NCI-H128 (cell line): ENCODE measurements at regions not wholly inside any gene's neighbourhood (a gene's known extent, or its start where the extent isn't known, plus 50 kb on each side); places are given as distances from the start of the nearest gene placed in this dataset.

Experiments used
- DNase-seq: peaks from one replicate; lab custom pipeline; 2025; ENCODE audit not compliant: unreplicated experiment; lab: John Stamatoyannopoulos, UW

- DNase-seq: no peak
Observed at GRCh38 chr11:81470446-81470845, 1263.2 kb downstream of the FAM181B start.

DNA sequence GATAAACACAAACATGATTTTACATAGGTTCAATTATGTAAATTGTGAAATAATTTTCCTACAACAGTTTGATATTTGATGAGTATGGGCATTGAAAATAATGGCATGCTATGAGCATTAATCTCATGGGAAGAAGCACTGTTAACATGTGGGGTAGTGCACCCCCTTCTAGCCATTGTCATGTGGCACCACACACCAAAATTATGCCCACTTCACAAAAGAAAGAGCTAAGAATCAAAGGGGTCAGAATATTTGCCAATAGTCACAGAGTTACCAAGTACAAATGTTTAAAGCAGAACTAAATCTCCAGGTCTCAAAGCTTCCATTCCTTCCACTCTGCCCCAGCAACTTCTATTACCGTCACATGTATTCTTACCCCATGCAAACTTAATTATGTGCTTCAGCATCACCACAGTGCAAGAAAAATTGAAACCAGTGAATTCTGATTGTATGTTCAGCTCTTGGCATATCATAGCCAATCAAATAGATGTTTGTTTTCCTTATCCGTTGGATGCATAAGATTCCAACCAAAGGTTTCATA, 1273.8 kb downstream of the FAM181B start:
- no peak for DNase-seq

DNA sequence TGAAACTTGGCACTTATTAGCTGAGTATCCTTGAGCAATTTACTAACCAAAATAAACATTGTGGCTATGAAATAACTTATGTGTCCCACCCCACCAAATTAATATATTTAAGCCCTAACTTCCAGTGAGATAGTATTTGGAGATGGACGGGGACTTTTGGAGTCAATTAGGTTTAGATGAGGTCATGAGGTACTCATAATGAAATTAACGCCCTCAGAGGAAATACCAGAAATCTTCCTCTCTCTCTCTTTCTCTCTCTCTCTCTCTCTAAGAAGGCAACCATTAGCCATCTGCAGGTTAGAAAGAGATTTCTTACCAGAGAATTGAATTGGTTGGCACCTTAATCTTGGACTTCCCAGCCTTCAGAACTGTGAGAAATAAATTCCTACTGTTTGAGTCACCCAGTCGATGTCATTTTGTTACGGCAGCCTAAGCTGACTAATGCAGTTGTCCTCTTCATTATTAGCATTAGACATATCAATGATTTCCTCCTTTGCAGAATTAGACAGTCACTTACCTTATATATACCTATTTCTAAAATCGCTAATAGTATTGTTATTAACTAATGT, 1284.0 kb downstream of the FAM181B start:
- no peak for DNase-seq

GRCh38 chr11:81444297-81444696, 1289.4 kb downstream of the FAM181B start:
- no peak for DNase-seq

DNA sequence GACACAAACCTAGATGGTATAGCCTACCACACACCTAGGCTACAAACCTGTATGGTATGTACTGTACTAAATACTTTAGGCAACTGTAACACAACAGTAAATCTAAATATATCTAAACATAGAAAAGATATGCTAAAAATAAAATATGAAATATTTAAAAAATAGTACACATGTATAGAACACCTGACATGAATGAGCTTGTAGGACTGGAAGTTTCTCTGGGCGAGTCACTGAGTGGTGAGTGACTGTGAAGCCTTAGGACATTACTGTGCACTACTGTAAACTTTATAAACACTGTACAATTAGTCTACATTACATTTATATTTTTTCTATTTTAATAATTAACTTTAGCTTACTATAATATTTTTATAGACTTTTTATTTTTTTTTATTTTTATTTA, 1301.3 kb downstream of the FAM181B start:
- no peak for DNase-seq

DNA sequence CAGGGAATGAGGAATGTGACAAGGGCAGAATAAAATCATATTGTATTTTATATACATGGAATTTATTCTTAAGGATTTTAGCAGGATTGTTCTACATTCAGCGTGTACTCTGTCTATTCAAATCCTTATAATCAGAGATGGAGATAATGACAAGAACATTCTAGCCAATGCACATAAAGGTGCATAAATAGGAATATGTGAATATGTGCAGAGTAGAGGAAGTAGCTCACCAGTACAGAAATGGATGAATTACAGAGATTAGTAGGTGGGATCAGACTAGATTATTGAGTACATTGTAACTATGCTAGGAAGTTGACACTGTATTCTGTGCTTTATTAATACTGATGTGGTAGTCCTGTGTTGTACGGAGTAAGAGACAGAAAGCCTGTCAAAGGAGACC, 1308.8 kb downstream of the FAM181B start:
- no peak for DNase-seq

DNA sequence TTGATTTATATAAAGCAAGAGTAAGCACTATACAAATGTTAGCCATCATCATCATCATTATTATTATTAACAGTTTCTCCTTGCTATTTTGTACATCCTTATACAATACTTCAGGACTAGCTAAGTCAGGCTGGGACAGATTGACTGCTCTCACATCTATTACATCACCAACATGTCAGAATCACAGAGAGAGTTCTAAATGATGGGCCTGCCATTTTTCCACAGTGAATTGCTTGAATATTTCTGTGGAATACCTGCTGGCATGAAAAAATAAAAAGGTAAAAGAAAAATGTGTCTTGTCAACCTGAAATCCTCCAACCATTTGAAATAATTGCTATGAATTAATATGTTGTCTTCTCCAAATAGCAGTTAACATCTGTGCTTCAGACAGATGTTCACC, 1311.3 kb downstream of the FAM181B start:
- no peak for DNase-seq

- DNase-seq: no peak
Observed at GRCh38 chr11:81421251-81421860, 1312.3 kb downstream of the FAM181B start.

DNA sequence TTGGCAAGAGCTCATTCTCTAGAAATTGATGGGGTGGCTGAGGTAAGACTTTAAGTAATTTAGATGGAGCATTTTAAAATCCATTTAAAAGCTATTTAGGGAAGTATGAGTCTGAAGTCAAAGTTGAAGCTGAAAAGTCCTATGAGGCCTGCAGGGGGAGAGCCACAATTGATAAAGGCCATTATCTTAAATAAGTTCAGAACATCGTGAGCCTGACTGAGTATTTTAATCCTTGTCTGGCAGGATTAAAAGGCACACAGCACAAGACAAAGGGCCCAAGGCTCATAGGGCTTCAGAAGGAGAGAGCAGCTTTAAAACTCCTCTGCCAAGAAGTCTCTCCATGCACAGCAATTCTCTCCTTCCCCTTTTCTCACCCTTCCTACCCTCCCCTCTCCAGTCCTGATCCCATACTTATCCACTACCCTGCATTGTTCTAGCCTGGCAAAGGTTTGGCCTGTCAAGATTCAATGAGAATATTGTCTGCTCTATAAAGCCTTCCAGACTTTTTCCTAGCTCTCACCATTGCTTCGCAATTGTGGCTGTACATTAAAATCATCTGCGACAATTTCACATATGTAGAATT, 1312.9 kb downstream of the FAM181B start:
- no peak for DNase-seq

DNA sequence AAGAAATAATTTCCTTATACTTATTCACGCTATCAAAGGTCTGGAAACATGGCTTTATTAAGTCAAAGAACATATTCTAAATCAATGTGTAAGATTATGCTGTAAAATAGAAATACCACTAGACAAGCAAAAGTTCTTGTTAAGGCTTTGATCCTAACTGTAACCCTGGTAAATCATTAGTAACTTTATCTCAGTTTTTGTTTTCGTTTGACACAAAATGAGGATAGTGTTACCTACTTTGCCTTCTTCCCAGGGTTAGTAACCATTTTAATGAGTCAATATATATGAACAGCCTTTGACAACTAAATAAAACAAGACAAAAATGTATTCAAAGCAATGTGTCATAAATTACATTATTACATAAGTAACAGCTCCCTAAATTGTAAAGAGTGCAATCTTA, 1336.3 kb downstream of the FAM181B start:
- no peak for DNase-seq

DNA sequence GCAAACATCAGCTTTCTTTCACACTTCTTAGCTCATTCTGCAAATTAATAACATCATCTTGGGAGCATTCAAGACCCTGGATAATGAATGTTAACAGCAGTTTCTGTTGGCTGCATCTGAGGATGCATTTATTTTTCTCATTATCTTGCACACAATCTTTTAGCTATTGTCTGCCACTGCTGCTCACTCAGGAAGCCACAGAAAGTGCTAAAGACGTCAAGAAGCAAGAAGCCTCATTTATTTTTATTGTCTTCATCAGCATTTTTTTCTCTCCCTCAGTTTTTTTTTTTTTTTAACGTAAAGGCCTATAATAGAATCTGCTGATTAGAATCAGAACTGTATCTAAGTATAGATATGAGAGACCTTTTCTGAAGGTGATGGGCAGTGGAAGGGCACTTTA, 1339.4 kb downstream of the FAM181B start:
- DNase-seq: no peak

GRCh38 chr11:81388326-81388725, 1345.3 kb downstream of the FAM181B start:
- DNase-seq: no peak

DNA sequence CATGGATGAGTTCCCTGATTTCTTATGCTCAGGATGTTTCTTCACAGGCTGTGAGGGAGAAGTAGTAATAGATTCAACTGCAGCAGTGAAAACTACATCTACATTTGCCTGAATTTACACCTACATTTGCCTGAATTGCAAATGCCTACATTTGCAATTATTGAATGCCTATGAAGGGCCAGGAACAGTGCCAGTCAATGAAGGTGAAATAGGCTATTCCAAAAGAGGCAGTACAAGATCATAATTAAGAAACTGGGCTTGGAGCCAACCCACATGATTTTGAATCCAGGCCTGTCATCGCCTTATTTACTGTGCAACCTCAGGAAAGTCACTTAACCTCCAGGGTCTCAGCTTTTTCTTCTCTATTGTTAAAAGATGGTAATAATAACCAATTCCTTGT, 1353.3 kb downstream of the FAM181B start:
- no peak for DNase-seq

DNA sequence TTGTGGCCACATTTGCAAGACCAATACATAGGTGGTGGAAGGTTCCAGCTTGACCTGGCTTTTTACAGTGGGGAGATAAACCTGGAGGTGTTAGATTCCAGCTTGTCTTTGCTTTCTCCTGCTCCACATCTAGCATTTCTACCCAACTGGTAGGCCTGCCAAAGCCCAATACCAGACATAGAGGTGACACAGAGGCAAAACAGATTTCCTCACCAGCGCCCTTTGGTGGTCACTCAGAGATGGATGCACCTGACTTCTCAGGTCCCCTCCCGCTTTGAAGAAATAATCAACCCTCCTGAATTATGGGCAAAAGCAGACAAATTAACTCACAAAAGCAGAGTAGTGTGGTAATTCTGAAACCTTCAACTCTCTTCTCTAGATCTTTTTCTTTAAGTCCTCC, 1356.2 kb downstream of the FAM181B start:
- DNase-seq: no peak

DNA sequence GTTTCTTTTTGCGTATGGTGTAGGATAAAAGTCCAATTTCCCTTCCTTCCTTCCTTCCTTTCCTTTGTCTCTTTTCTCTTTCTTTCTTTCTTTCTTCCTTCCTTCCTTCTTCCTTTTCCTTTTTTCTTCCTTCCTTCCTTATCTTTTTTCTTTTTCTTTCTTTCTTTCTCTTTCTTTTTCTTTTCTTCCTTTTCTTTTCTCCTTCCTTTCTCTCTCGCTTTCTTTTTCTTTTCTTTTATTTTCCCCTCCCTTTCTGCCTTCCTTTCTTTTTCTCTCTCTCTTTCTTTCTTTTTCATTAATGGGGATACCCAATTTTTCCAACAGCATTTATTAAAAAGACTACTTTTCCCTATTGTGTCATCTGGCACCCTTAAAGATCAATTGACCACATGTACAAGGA, 1359.7 kb downstream of the FAM181B start:
- no peak for DNase-seq

GRCh38 chr11:81368192-81368591, 1365.5 kb downstream of the FAM181B start:
- no peak for DNase-seq

- no peak for DNase-seq
Observed at GRCh38 chr11:81365496-81365895, 1368.2 kb downstream of the FAM181B start.

DNA sequence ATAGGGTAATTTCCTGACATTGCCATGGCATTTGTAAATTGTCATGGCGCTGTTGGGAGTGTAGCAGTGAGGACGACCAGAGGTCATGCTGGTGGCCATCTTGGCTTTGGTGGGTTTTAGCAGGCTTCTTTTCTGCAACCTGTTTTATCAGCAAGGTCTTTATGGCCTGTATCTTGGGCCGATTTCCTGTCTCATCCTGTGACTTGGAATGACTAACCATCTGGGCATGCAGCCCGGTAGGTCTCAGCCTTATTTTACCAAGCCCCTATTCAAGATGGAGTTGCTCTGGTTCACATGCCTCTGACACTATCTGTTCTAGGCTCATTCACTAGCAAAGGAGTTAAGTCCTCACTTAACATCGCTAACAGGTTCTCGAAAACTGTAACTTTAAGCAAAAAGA, 1374.2 kb downstream of the FAM181B start:
- no peak for DNase-seq

DNA sequence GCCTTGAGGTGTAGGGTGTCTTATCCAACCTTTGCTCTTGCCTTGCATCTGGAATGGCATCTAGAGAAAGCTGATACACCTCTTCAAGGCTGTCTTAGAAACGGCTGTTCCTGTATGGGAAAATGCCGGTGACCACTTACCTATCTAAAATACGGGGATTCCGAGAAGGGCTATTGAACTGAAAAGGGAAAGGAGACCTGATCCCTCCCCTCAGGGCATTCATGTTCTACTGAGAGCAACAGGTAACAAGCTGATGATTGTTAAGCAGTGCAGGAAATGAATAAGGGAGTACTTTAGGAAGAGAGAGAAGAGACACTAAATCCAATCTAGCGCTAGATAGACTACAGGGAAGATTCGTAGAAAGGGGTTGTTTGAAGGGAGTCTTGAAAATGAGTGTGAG, 1388.1 kb downstream of the FAM181B start:
- DNase-seq: no peak

DNA sequence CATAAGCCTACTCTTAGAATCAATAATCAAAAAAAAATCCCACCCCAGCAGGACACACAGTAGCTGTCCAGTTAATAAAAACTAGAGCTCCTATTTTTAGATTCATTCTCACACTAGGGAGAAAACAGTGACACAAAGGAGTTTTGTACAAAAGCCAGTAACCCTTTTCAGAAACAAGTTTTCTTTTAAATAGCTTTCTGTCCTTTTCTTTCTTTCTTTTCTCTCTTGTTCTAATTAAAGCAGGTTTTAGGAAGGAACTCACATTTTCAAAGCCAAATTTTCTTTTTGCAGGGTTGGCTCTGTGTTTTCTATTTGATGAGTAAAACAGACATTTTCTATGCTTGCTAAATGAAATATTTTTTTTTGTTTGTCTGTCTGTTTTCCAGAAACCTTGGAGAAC, 1390.7 kb downstream of the FAM181B start:
- no peak for DNase-seq

GRCh38 chr11:81340225-81340624, 1393.4 kb downstream of the FAM181B start:
- DNase-seq: no peak

DNA sequence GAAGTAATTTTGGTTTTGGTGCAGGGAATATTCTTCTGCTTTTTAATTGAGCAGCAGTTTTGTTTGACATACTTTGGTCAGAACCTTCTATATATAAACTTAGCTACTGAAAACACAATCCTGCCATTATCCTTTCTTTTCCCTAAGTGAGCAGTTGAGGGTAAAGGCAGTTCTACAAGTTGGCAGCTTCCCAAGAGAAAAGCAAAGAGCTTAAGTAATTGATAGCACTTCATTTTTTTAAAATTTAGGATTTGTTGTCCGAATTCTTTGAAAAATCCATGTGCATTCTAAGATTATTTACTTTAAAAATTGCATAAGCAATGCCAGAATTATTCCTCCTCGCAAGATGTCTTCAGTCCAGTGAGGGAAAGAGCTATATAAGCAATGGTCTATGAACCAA, 1394.1 kb downstream of the FAM181B start:
- no peak for DNase-seq

DNA sequence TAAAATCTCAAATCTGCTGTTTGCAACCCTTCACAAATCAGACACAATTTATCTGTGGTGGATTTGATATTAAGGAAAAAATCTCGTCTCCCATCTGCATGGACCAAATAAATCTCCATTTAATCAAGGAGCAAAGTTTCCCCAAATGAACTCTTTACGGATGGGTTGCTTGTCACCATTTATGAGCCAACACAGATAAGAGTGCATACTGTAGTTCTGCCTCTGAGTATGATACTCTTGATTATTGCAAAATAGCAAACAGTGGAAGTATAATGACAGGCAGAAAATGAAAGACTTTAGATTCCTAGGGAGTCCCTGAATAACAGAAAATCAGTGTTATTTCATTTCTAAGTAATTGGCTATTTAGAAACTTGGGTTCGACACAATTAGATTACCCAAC, 1395.9 kb downstream of the FAM181B start:
- DNase-seq: no peak
